H9 (cell line): ENCODE measurements at regions not wholly inside any gene's neighbourhood (a gene's known extent, or its start where the extent isn't known, plus 50 kb on each side); places are given as distances from the start of the nearest gene placed in this dataset.

Experiments used
- DNase-seq: peaks from one replicate; pipeline ENCODE4 v3.0.0-alpha.2; 2017
- H2AFZ ChIP-seq: one replicate; pipeline ENCODE4 v1.6.1; 2013; ENCODE audit warnings: mild to moderate bottlenecking, low read length, control low read depth, moderate library complexity
- H2AK5ac ChIP-seq: 2 replicates; pipeline ENCODE4 v1.6.1; 2013; ENCODE audit warnings: low read length, control low read depth, mixed read lengths; ENCODE audit not compliant: insufficient read length
- H2BK120ac ChIP-seq: one replicate; pipeline ENCODE4 v1.6.1; 2013; ENCODE audit warnings: low read depth, mild to moderate bottlenecking, low read length, control low read depth, inconsistent platforms; ENCODE audit not compliant: poor library complexity, severe bottlenecking
- H2BK12ac ChIP-seq: 2 replicates; pipeline ENCODE4 v1.6.1; 2013; ENCODE audit warnings: low read length, control low read depth, mixed read lengths, low read depth; ENCODE audit not compliant: insufficient read length
- H2BK15ac ChIP-seq: 2 replicates; pipeline ENCODE4 v1.6.1; 2013; ENCODE audit warnings: low read depth, low read length, control low read depth
- H2BK20ac ChIP-seq: one replicate; pipeline ENCODE4 v1.6.1; 2013; ENCODE audit warnings: low read depth, mild to moderate bottlenecking, low read length, control low read depth, inconsistent platforms; ENCODE audit not compliant: poor library complexity, severe bottlenecking
- H2BK5ac ChIP-seq: 2 replicates; pipeline ENCODE4 v1.6.1; 2013; ENCODE audit warnings: low read length, control low read depth, mixed read lengths; ENCODE audit not compliant: insufficient read length
- H3K14ac ChIP-seq: 2 replicates; pipeline ENCODE4 v1.6.1; 2013; ENCODE audit warnings: low read length, control low read depth; ENCODE audit not compliant: insufficient read depth
- H3K18ac ChIP-seq: 2 replicates; pipeline ENCODE4 v1.6.1; 2013; ENCODE audit warnings: low read depth, mild to moderate bottlenecking, mixed read lengths, low read length, control low read depth; ENCODE audit not compliant: insufficient read length
- H3K23ac ChIP-seq: 2 replicates; pipeline ENCODE4 v1.6.1; 2013; ENCODE audit warnings: low read length, control low read depth, mixed read lengths, low read depth; ENCODE audit not compliant: insufficient read length
- H3K23me2 ChIP-seq: 2 replicates; pipeline ENCODE4 v1.6.1; 2013; ENCODE audit warnings: low read depth, mild to moderate bottlenecking, mixed read lengths, low read length, control low read depth; ENCODE audit not compliant: insufficient read length, poor library complexity, severe bottlenecking
- H3K27ac ChIP-seq: 2 replicates; pipeline ENCODE4 v1.5.1; 2013; ENCODE audit warnings: low read length, control low read depth, mixed read lengths, low read depth; ENCODE audit not compliant: insufficient read length
- H3K27me3 ChIP-seq: 2 replicates; pipeline ENCODE4 v1.6.1; 2013; ENCODE audit warnings: low read length, control low read depth, inconsistent platforms; ENCODE audit not compliant: insufficient read depth
- H3K4ac ChIP-seq: 2 replicates; pipeline ENCODE4 v1.6.1; 2013; ENCODE audit warnings: low read depth, mild to moderate bottlenecking, control low read depth, inconsistent platforms, low read length, moderate library complexity
- H3K4me1 ChIP-seq: 2 replicates; pipeline ENCODE4 v1.6.1; 2013; ENCODE audit warnings: low read length, control low read depth, inconsistent platforms; ENCODE audit not compliant: insufficient read depth
- H3K4me2 ChIP-seq: 2 replicates; pipeline ENCODE4 v1.6.1; 2013; ENCODE audit warnings: low read length, control low read depth, mixed read lengths; ENCODE audit not compliant: insufficient read length, insufficient read depth
- H3K56ac ChIP-seq: 2 replicates; pipeline ENCODE4 v1.6.1; 2013; ENCODE audit warnings: low read depth, mild to moderate bottlenecking, mixed read lengths, low read length, control low read depth; ENCODE audit not compliant: insufficient read length
- H3K79me1 ChIP-seq: 2 replicates; pipeline ENCODE4 v1.6.1; 2013; ENCODE audit warnings: low read depth, mild to moderate bottlenecking, moderate library complexity, low read length, control low read depth, inconsistent platforms; ENCODE audit not compliant: insufficient read depth, poor library complexity, severe bottlenecking
- H3K79me2 ChIP-seq: 2 replicates; pipeline ENCODE4 v1.6.1; 2013; ENCODE audit warnings: low read length, control low read depth, inconsistent platforms; ENCODE audit not compliant: insufficient read depth
- H3K9ac ChIP-seq: 2 replicates; pipeline ENCODE4 v1.6.1; 2013; ENCODE audit warnings: low read length, control low read depth, mixed read lengths; ENCODE audit not compliant: insufficient read length; ENCODE audit errors: extremely low read depth
- H3K9me3 ChIP-seq: one replicate; pipeline ENCODE4 v1.6.1; 2013; ENCODE audit warnings: low read depth, low read length, inconsistent platforms; ENCODE audit not compliant: control insufficient read depth
- H3T11ph ChIP-seq: one replicate; pipeline ENCODE4 v1.6.1; 2013; ENCODE audit warnings: mild to moderate bottlenecking, low read length, control low read depth, inconsistent platforms
- H4K20me1 ChIP-seq: one replicate; pipeline ENCODE4 v1.6.1; 2013; ENCODE audit not compliant: control insufficient read depth, insufficient read length, insufficient read depth
- H4K5ac ChIP-seq: 2 replicates; pipeline ENCODE4 v1.6.1; 2013; ENCODE audit warnings: low read depth, mild to moderate bottlenecking, mixed read lengths, low read length, control low read depth; ENCODE audit not compliant: insufficient read length
- H4K8ac ChIP-seq: replicated peaks from 2 replicates; pipeline ENCODE4 v1.6.1; 2013; ENCODE audit warnings: low read length, control low read depth, mixed read lengths, low read depth; ENCODE audit not compliant: insufficient read length
- H4K91ac ChIP-seq: 2 replicates; pipeline ENCODE4 v1.6.1; 2013; ENCODE audit warnings: low read depth, mild to moderate bottlenecking, moderate library complexity, mixed read lengths, low read length, control low read depth; ENCODE audit not compliant: insufficient read length
- H3K27ac Mint-ChIP-seq, 3 experiments: 2 replicates in 2 of 3; 3 replicates in 1 of 3; pipeline ENCODE4 v1.8.0; 2020 to 2021; ENCODE audit warnings: mixed read lengths in 3 of 3, mild to moderate bottlenecking in 1 of 3, moderate library complexity in 1 of 3
- H3K27me3 Mint-ChIP-seq: 2 replicates; pipeline ENCODE4 v1.8.0; 2021; ENCODE audit warnings: low read depth, mild to moderate bottlenecking, moderate library complexity, mixed read lengths
- H3K36me3 Mint-ChIP-seq, 3 experiments: 2 replicates in 2 of 3; 3 replicates in 1 of 3; pipeline ENCODE4 v1.8.0; 2020 to 2021; ENCODE audit warnings: low read depth in 3 of 3, mixed read lengths in 3 of 3; ENCODE audit not compliant: insufficient read depth in 1 of 3
- H3K4me1 Mint-ChIP-seq, 2 experiments: 2 replicates each; pipeline ENCODE4 v1.8.0; 2020; ENCODE audit warnings: mixed read lengths in 2 of 2
- H3K4me3 Mint-ChIP-seq, 2 experiments: 2 replicates in 1 of 2; 3 replicates in 1 of 2; pipeline ENCODE4 v1.8.0; 2020 to 2021; ENCODE audit warnings: mild to moderate bottlenecking in 2 of 2, mixed read lengths in 2 of 2, moderate library complexity in 1 of 2
- H3K9me3 Mint-ChIP-seq, 2 experiments: 2 replicates in 1 of 2; 3 replicates in 1 of 2; pipeline ENCODE4 v1.8.0; 2020; ENCODE audit warnings: mild to moderate bottlenecking in 2 of 2, mixed read lengths in 2 of 2, moderate library complexity in 1 of 2
- WGBS: extraction: QIAGEN DNeasy Blood & Tissue Kit; methylation state at CpG from one replicate; pipeline ENCODE4 v1.1.7; 2013; ENCODE audit warnings: missing lambda C conversion rate, low lambda C conversion rate, mixed read lengths; ENCODE audit not compliant: insufficient read length; ENCODE audit errors: extremely low coverage; 5-methylcytosine and 5-hydroxymethylcytosine counted together
- TF ChIP-seq, protein P1 (sequence below): fragments of 200-600 bp; sonication (generic); conservative IDR thresholded peaks from 3 replicates; pipeline ENCODE4 v1.8.0; 2021; ENCODE audit warnings: antibody characterized with exemption, mild to moderate bottlenecking

DNA sequence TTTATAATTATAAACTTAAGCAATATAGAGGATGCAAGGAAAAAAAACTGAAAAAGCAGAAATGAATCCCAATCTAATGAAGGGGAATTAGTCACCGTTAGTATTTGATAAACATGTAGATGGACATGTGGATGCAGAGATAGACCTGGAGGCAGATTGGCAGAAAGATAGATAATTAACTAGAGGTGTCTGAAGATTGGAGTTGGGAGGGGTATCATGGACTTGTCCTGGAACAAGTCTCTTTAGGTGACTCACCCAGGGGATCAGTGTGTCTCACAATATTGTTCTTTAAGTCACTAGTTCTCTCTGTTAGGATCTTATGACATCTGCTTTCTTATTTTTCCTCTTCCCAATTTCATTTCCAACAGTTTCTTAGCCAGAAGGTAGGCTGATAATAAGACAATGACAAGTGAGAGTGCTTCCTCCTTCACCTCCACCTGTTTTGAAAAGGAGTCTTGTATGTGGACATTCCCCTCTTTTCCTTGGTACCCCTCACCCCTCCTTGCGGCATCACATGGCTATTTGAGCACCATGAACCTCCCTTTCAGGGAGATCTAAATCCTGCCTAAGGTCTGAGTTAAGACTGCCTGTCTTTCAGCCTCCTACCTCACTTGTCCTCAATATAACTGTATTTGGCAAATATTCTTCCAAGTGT lies 987.7 kb downstream of the TSN start:
- Histone ChIP-seq H4K20me1 (no peaks in the 10 kb centered on the region), H3K4ac (no peak overlapping the region), H3K27ac (no peak overlapping the region), H2AK5ac (no peak overlapping the region), H3K14ac (no peak overlapping the region), H2BK20ac (no peak overlapping the region), H3K56ac (no peak overlapping the region), H3T11ph (no peak overlapping the region), H4K8ac (no peak overlapping the region), H2BK12ac (no peak overlapping the region), H4K91ac (no peak overlapping the region), H4K5ac (no peak overlapping the region), H2AFZ (no peak overlapping the region), H3K4me2 (no peak overlapping the region), H3K79me2 (no peaks in the 10 kb centered on the region), H2BK120ac (no peak overlapping the region), H3K27me3 (no peaks in the 10 kb centered on the region), H3K4me1 (no peaks in the 10 kb centered on the region; the same call in 1 of the 2 replicates), H3K79me1 (no peaks in the 10 kb centered on the region), H3K23ac (no peak overlapping the region), H3K9ac (no peak overlapping the region), H3K18ac (no peak overlapping the region), H2BK15ac (no peak overlapping the region), H2BK5ac (no peak overlapping the region), H3K9me3 (no peaks in the 10 kb centered on the region), H3K23me2 (no peaks in the 10 kb centered on the region)
- peaks cover 0 to 2% of the 10 kb centered on the region in 2 experiments; a peak in 3 of 5 replicates for H3K9me3 Mint-ChIP-seq
- no peak overlapping the region for H3K27ac Mint-ChIP-seq
- no peaks in the 10 kb centered on the region for H3K27me3 Mint-ChIP-seq
- H3K36me3 Mint-ChIP-seq, result peaks cover 0 to 3% (median 0%) of the 10 kb centered on the region in 3 experiments; a peak in 5 of 7 replicates
- H3K4me3 Mint-ChIP-seq, result no peak overlapping the region
- DNase-seq, result no peak
- no CpG with 5 or more reads among the region's 2 CpGs for WGBS
- peaks cover 10 to 30% of the 10 kb centered on the region in 2 experiments; a peak in 3 of 4 replicates for H3K4me1 Mint-ChIP-seq
- TF ChIP-seq, protein P1, sequence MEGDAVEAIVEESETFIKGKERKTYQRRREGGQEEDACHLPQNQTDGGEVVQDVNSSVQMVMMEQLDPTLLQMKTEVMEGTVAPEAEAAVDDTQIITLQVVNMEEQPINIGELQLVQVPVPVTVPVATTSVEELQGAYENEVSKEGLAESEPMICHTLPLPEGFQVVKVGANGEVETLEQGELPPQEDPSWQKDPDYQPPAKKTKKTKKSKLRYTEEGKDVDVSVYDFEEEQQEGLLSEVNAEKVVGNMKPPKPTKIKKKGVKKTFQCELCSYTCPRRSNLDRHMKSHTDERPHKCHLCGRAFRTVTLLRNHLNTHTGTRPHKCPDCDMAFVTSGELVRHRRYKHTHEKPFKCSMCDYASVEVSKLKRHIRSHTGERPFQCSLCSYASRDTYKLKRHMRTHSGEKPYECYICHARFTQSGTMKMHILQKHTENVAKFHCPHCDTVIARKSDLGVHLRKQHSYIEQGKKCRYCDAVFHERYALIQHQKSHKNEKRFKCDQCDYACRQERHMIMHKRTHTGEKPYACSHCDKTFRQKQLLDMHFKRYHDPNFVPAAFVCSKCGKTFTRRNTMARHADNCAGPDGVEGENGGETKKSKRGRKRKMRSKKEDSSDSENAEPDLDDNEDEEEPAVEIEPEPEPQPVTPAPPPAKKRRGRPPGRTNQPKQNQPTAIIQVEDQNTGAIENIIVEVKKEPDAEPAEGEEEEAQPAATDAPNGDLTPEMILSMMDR, result no peak
